ENCODE measurements at regions not wholly inside any gene's neighbourhood (a gene's known extent, or its start where the extent isn't known, plus 50 kb on each side); places are given as distances from the start of the nearest gene placed in this dataset.

DNA sequence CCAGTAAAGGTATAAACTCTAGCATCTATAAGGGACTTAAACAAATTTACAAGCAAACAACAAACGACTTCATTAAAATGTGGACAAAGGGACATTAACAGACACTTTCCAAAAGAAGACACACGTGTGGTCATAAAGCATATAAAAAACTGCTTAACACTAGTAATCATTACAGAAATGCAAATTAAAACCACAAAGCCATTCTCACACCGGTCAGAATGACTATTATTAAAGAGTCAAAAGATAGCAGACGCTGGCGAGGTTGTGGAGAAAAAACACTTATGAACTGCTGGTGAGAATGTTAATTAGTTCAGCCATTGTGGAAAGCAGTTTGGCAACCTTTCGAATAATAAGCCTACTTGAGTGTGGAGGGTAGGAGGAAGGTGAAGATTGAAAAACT lies 217.1 kb upstream of the DLGAP1 start:
- Histone ChIP-seq H3K4me3 (ENCODE audit: low read depth, low read length) (no peak overlapping the region), H3K36me3 (ENCODE audit: control insufficient read depth, insufficient read depth, low read length) (no peaks in the 10 kb centered on the region)

GRCh38 chr18:4658804-4659203 lies 203.7 kb upstream of the DLGAP1 start:
- Histone ChIP-seq H3K9ac (ENCODE audit: low read depth, low read length) (no peak overlapping the region), H3K4me1 (ENCODE audit: control insufficient read depth, insufficient read depth, low read length) (no peaks in the 10 kb centered on the region), H3K27me3 (ENCODE audit: control insufficient read depth, insufficient read depth, low read length) (no peaks in the 10 kb centered on the region), H3K4me3 (ENCODE audit: low read depth, low read length) (no peak overlapping the region), H3K9me3 (ENCODE audit: control insufficient read depth, insufficient read depth, low read length) (no peaks in the 10 kb centered on the region), H3K36me3 (ENCODE audit: control insufficient read depth, insufficient read depth, low read length) (no peaks in the 10 kb centered on the region)

More for the DNA sequence above, 217.1 kb upstream of the DLGAP1 start:
- Histone ChIP-seq H3K9ac (ENCODE audit: low read depth, low read length) (no peak overlapping the region), H3K27me3 (ENCODE audit: control insufficient read depth, insufficient read depth, low read length) (no peaks in the 10 kb centered on the region), H3K9me3 (ENCODE audit: control insufficient read depth, insufficient read depth, low read length) (peaks cover 7% of the 10 kb centered on the region), H3K4me1 (ENCODE audit: control insufficient read depth, insufficient read depth, low read length) (no peaks in the 10 kb centered on the region)

DNA sequence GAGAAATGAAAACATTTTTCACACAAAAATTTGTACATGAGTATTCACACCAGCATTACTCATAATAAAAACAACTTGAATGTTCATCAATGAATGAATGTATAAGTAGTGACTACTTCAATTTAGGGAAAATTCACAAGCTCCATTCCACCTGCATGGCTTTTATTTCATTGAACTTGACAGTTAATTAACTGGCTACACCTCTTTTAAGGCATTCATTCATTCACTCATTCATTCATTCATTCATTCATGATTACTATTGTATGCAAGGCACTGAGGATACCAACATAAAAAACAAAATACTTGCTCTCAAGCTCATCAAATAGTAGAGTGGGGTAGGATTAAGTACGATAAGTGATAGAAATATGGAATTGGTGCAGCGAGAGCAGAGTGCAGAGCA lies 198.3 kb upstream of the DLGAP1 start:
- Histone ChIP-seq H3K27me3 (ENCODE audit: control insufficient read depth, insufficient read depth, low read length) (no peaks in the 10 kb centered on the region), H3K4me1 (ENCODE audit: control insufficient read depth, insufficient read depth, low read length) (no peaks in the 10 kb centered on the region), H3K36me3 (ENCODE audit: control insufficient read depth, insufficient read depth, low read length) (no peaks in the 10 kb centered on the region), H3K9ac (ENCODE audit: low read depth, low read length) (no peak overlapping the region), H3K4me3 (ENCODE audit: low read depth, low read length) (no peak overlapping the region), H3K9me3 (ENCODE audit: control insufficient read depth, insufficient read depth, low read length) (no peaks in the 10 kb centered on the region)

GRCh38 chr18:4641771-4642368 lies 186.8 kb upstream of the DLGAP1 start:
- no peaks in the 10 kb centered on the region for H3K36me3 ChIP-seq (ENCODE audit: control insufficient read depth, insufficient read depth, low read length)
- no peaks in the 10 kb centered on the region for H3K27me3 ChIP-seq (ENCODE audit: control insufficient read depth, insufficient read depth, low read length)
- H3K4me1 ChIP-seq (ENCODE audit: control insufficient read depth, insufficient read depth, low read length) = no peaks in the 10 kb centered on the region
- no peak overlapping the region for H3K9ac ChIP-seq (ENCODE audit: low read depth, low read length)
- no peaks in the 10 kb centered on the region for H3K9me3 ChIP-seq (ENCODE audit: control insufficient read depth, insufficient read depth, low read length)
- no peak overlapping the region for H3K4me3 ChIP-seq (ENCODE audit: low read depth, low read length)

GRCh38 chr18:4640349-4641012 lies 185.4 kb upstream of the DLGAP1 start:
- no peaks in the 10 kb centered on the region for H3K36me3 ChIP-seq (ENCODE audit: control insufficient read depth, insufficient read depth, low read length)
- no peak overlapping the region for H3K4me3 ChIP-seq (ENCODE audit: low read depth, low read length)
- no peaks in the 10 kb centered on the region for H3K4me1 ChIP-seq (ENCODE audit: control insufficient read depth, insufficient read depth, low read length)
- H3K27me3 ChIP-seq (ENCODE audit: control insufficient read depth, insufficient read depth, low read length) = no peaks in the 10 kb centered on the region
- H3K9ac ChIP-seq (ENCODE audit: low read depth, low read length) = no peak overlapping the region
- no peaks in the 10 kb centered on the region for H3K9me3 ChIP-seq (ENCODE audit: control insufficient read depth, insufficient read depth, low read length)

GRCh38 chr18:4639628-4640310 lies 184.7 kb upstream of the DLGAP1 start:
- Histone ChIP-seq H3K27me3 (ENCODE audit: control insufficient read depth, insufficient read depth, low read length) (no peaks in the 10 kb centered on the region), H3K4me1 (ENCODE audit: control insufficient read depth, insufficient read depth, low read length) (no peaks in the 10 kb centered on the region), H3K9ac (ENCODE audit: low read depth, low read length) (no peak overlapping the region), H3K36me3 (ENCODE audit: control insufficient read depth, insufficient read depth, low read length) (no peaks in the 10 kb centered on the region), H3K4me3 (ENCODE audit: low read depth, low read length) (no peak overlapping the region), H3K9me3 (ENCODE audit: control insufficient read depth, insufficient read depth, low read length) (no peaks in the 10 kb centered on the region)

- H3K36me3 ChIP-seq (ENCODE audit: control insufficient read depth, insufficient read depth, low read length) = no peaks in the 10 kb centered on the region
- no peak overlapping the region for H3K9ac ChIP-seq (ENCODE audit: low read depth, low read length)
- no peaks in the 10 kb centered on the region for H3K4me1 ChIP-seq (ENCODE audit: control insufficient read depth, insufficient read depth, low read length)
- H3K4me3 ChIP-seq (ENCODE audit: low read depth, low read length) = no peak overlapping the region
- H3K27me3 ChIP-seq (ENCODE audit: control insufficient read depth, insufficient read depth, low read length) = no peaks in the 10 kb centered on the region
- H3K9me3 ChIP-seq (ENCODE audit: control insufficient read depth, insufficient read depth, low read length) = no peaks in the 10 kb centered on the region
These were observed 183.6 kb upstream of the DLGAP1 start for GRCh38 chr18:4638680-4639079.

- Histone ChIP-seq H3K36me3 (ENCODE audit: control insufficient read depth, insufficient read depth, low read length) (no peaks in the 10 kb centered on the region), H3K4me1 (ENCODE audit: control insufficient read depth, insufficient read depth, low read length) (no peaks in the 10 kb centered on the region), H3K4me3 (ENCODE audit: low read depth, low read length) (no peak overlapping the region), H3K9me3 (ENCODE audit: control insufficient read depth, insufficient read depth, low read length) (no peaks in the 10 kb centered on the region), H3K27me3 (ENCODE audit: control insufficient read depth, insufficient read depth, low read length) (no peaks in the 10 kb centered on the region), H3K9ac (ENCODE audit: low read depth, low read length) (no peak overlapping the region)
These were observed 182.8 kb upstream of the DLGAP1 start for GRCh38 chr18:4637876-4638275.

GRCh38 chr18:4636967-4637366 lies 181.9 kb upstream of the DLGAP1 start:
- Histone ChIP-seq H3K9ac (ENCODE audit: low read depth, low read length) (no peak overlapping the region), H3K9me3 (ENCODE audit: control insufficient read depth, insufficient read depth, low read length) (no peaks in the 10 kb centered on the region), H3K27me3 (ENCODE audit: control insufficient read depth, insufficient read depth, low read length) (no peaks in the 10 kb centered on the region), H3K4me1 (ENCODE audit: control insufficient read depth, insufficient read depth, low read length) (no peaks in the 10 kb centered on the region), H3K4me3 (ENCODE audit: low read depth, low read length) (no peak overlapping the region), H3K36me3 (ENCODE audit: control insufficient read depth, insufficient read depth, low read length) (no peaks in the 10 kb centered on the region)

GRCh38 chr18:4631239-4631638 lies 176.1 kb upstream of the DLGAP1 start:
- H3K4me3 ChIP-seq (ENCODE audit: low read depth, low read length) = no peak overlapping the region
- H3K4me1 ChIP-seq (ENCODE audit: control insufficient read depth, insufficient read depth, low read length) = no peaks in the 10 kb centered on the region
- no peaks in the 10 kb centered on the region for H3K9me3 ChIP-seq (ENCODE audit: control insufficient read depth, insufficient read depth, low read length)
- no peaks in the 10 kb centered on the region for H3K36me3 ChIP-seq (ENCODE audit: control insufficient read depth, insufficient read depth, low read length)
- H3K27me3 ChIP-seq (ENCODE audit: control insufficient read depth, insufficient read depth, low read length) = no peaks in the 10 kb centered on the region
- no peak overlapping the region for H3K9ac ChIP-seq (ENCODE audit: low read depth, low read length)

DNA sequence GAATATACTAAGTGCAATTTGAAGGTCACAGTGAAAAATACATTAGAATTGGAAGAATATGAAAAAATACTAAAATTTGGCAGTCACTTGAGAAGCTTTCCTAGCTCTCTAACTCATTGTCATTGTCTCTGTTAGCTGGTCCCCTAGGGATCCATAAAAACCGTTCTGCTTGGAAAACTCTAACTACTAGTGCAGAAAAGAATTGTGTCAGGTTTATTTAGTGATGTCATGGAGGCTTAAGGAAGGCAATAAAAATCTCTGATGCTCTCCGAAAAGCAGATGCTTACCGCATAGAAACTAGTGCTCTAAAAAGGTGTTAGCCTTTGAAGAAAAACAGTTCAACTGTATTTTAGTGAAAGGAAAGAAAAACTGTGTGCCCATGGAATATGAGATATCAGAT lies 150.1 kb upstream of the DLGAP1 start:
- Histone ChIP-seq H3K4me1 (ENCODE audit: control insufficient read depth, insufficient read depth, low read length) (peaks cover 5% of the 10 kb centered on the region), H3K36me3 (ENCODE audit: control insufficient read depth, insufficient read depth, low read length) (no peaks in the 10 kb centered on the region), H3K9me3 (ENCODE audit: control insufficient read depth, insufficient read depth, low read length) (no peaks in the 10 kb centered on the region), H3K27me3 (ENCODE audit: control insufficient read depth, insufficient read depth, low read length) (no peaks in the 10 kb centered on the region), H3K4me3 (ENCODE audit: low read depth, low read length) (no peak overlapping the region), H3K9ac (ENCODE audit: low read depth, low read length) (no peak overlapping the region)

DNA sequence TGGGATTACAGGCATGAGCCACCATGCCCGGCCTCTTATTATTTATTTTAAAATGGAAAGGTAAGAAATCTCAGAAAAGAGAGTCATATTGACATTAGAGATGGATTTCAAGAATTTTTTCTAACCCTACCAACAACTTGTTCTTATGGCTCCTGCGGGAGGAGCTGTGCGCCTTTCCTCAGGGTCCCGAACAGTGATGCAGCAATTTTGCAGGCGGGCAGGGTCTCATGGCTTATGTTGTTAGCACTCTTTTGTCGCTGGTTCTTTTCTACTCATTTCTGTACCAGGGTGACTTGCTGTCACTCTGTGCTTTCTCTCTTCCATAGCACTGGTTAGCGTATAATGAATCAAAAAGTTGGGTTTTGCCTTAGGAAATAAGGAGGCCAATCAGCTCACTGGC lies 148.8 kb upstream of the DLGAP1 start:
- no peaks in the 10 kb centered on the region for H3K27me3 ChIP-seq (ENCODE audit: control insufficient read depth, insufficient read depth, low read length)
- H3K9me3 ChIP-seq (ENCODE audit: control insufficient read depth, insufficient read depth, low read length) = no peaks in the 10 kb centered on the region
- H3K36me3 ChIP-seq (ENCODE audit: control insufficient read depth, insufficient read depth, low read length) = no peaks in the 10 kb centered on the region
- peaks cover 5% of the 10 kb centered on the region for H3K4me1 ChIP-seq (ENCODE audit: control insufficient read depth, insufficient read depth, low read length)
- no peak overlapping the region for H3K9ac ChIP-seq (ENCODE audit: low read depth, low read length)
- no peak overlapping the region for H3K4me3 ChIP-seq (ENCODE audit: low read depth, low read length)
